Panc1 (cell line): ENCODE measurements at regions not wholly inside any gene's neighbourhood (a gene's known extent, or its start where the extent isn't known, plus 50 kb on each side); places are given as distances from the start of the nearest gene placed in this dataset.

Source experiments
- ATAC-seq: fragments of 200-7000 bp; cut with Tn5 transposase; 2 replicates; pipeline ENCODE4 v1.9.1; 2020; ENCODE audit warnings: mild to moderate bottlenecking, moderate library complexity
- BruUV-seq: library from RNA; stranded (reverse); fragments of 400-500 nt; replicated peaks from 2 replicates; lab custom pipeline; 2021; lab: Mats Ljungman, UMichigan
- CTCF ChIA-PET: fragments of 300-600 bp; sonication (Branson Sonifier 250); formaldehyde crosslinking; loops from one replicate; lab custom pipeline; 2022; ENCODE audit warnings: antibody characterized with exemption; lab: Charles Lee
- POLR2A ChIA-PET: fragments of 300-600 bp; sonication (Branson Sonifier 250); formaldehyde crosslinking; loops from one replicate; lab custom pipeline; 2022; ENCODE audit warnings: antibody characterized with exemption; lab: Charles Lee
- DNase-seq: peaks from one replicate; pipeline ENCODE4 v3.0.0-alpha.2; 2010; ENCODE audit warnings: low read depth, low spot score
- H3K27ac ChIP-seq: 2 replicates; pipeline ENCODE4 v1.5.1; 2011; ENCODE audit warnings: mild to moderate bottlenecking, low read length, inconsistent platforms
- H3K27me3 ChIP-seq: fragments of 200-500 bp; sonication (Bioruptor generic); 2 replicates; pipeline ENCODE4 v1.6.0; 2014; ENCODE audit warnings: low read length, inconsistent platforms; ENCODE audit not compliant: control insufficient read depth, insufficient read depth
- H3K36me3 ChIP-seq: fragments of 200-500 bp; sonication (Bioruptor generic); 2 replicates; pipeline ENCODE4 v1.5.1; 2014; ENCODE audit warnings: inconsistent platforms, mild to moderate bottlenecking, low read length, moderate library complexity; ENCODE audit not compliant: control insufficient read depth, insufficient read depth
- H3K4me1 ChIP-seq: 2 replicates; pipeline ENCODE4 v1.5.1; 2011; ENCODE audit warnings: inconsistent platforms, mild to moderate bottlenecking, low read length, moderate library complexity; ENCODE audit not compliant: control insufficient read depth, insufficient read depth
- H3K4me3 ChIP-seq, 2 experiments: 2 replicates each; pipeline ENCODE4 v1.5.1; 2011 to 2012; ENCODE audit warnings: low read depth in 2 of 2, low read length in 2 of 2, mild to moderate bottlenecking in 2 of 2, inconsistent platforms in 1 of 2, moderate library complexity in 1 of 2
- H3K9me3 ChIP-seq: fragments of 200-500 bp; sonication (Bioruptor generic); 2 replicates; pipeline ENCODE4 v1.5.1; 2014; ENCODE audit warnings: low read depth, mild to moderate bottlenecking, inconsistent platforms, low read length, moderate library complexity; ENCODE audit not compliant: control insufficient read depth, insufficient read depth
- POLR2AphosphoS5 ChIP-seq: IDR thresholded peaks from 2 replicates; pipeline ENCODE4 v1.6.1; 2012; ENCODE audit warnings: mild to moderate bottlenecking, low read depth, low read length, moderate library complexity
- SIN3A ChIP-seq: IDR thresholded peaks from 2 replicates; pipeline ENCODE4 v1.6.1; 2012; ENCODE audit warnings: low read depth, mild to moderate bottlenecking, low read length, moderate library complexity, borderline replicate concordance; ENCODE audit not compliant: insufficient read depth
- TCF7L2 ChIP-seq: IDR thresholded peaks from 2 replicates; pipeline ENCODE4 v1.6.1; 2011; ENCODE audit warnings: mild to moderate bottlenecking, low read depth, low read length, inconsistent platforms
- in situ Hi-C: cut with HindIII; loops from 2 replicates; pipeline ENCODE4 v1.10.0; 2016; ENCODE audit warnings: low sequenced_read_pairs, low pct_unique_long_range_greater_than_20kb
- intact Hi-C: fragments of 100-400 bp; cut with micrococcal nuclease; formaldehyde crosslinking; loops from one replicate; pipeline ENCODE4 v1.10.0; 2022; ENCODE audit not compliant: unreplicated experiment
- TF ChIP-seq, protein P1 (sequence below), 2 experiments: IDR thresholded peaks; 2 replicates each; pipeline ENCODE4 v1.6.1; 2011 to 2012; ENCODE audit warnings: low read depth in 2 of 2, control low read depth in 1 of 2, low read length in 1 of 2, mild to moderate bottlenecking in 1 of 2, moderate library complexity in 1 of 2; ENCODE audit not compliant: insufficient read depth in 1 of 2
- TF ChIP-seq, protein P2 (sequence below): fragments of 450-650 bp; IDR thresholded peaks from 2 replicates; pipeline ENCODE4 v1.5.1; 2017; ENCODE audit warnings: mild to moderate bottlenecking

DNA sequence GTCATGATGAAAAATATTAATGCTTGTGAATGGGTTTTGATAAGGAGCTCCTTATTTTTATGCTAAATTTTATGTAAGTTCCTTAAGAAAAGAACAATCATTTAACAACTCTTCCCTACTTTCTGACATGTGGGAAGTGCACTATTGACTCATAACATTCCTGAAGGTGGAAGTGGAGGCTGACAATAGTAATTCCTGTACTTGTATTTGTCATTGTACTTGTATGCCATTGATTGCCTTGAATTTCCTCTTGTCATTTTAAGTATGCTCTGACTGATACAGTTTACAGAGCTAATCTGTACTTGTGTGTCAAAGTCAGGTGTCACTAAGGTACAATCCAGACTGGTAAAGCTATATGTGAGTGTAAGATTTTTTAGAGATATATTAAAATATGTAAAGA lies 440.0 kb downstream of the SLC16A7 start:
- no peak overlapping the region for H3K27ac ChIP-seq
- CTCF ChIA-PET, result no interaction called here
- BruUV-seq, result no TSS peak
- no peaks in the 10 kb centered on the region for H3K27me3 ChIP-seq
- TF ChIP-seq POLR2AphosphoS5 (no peak), TCF7L2 (no peak), SIN3A (no peak)
- TF ChIP-seq, protein P1, sequence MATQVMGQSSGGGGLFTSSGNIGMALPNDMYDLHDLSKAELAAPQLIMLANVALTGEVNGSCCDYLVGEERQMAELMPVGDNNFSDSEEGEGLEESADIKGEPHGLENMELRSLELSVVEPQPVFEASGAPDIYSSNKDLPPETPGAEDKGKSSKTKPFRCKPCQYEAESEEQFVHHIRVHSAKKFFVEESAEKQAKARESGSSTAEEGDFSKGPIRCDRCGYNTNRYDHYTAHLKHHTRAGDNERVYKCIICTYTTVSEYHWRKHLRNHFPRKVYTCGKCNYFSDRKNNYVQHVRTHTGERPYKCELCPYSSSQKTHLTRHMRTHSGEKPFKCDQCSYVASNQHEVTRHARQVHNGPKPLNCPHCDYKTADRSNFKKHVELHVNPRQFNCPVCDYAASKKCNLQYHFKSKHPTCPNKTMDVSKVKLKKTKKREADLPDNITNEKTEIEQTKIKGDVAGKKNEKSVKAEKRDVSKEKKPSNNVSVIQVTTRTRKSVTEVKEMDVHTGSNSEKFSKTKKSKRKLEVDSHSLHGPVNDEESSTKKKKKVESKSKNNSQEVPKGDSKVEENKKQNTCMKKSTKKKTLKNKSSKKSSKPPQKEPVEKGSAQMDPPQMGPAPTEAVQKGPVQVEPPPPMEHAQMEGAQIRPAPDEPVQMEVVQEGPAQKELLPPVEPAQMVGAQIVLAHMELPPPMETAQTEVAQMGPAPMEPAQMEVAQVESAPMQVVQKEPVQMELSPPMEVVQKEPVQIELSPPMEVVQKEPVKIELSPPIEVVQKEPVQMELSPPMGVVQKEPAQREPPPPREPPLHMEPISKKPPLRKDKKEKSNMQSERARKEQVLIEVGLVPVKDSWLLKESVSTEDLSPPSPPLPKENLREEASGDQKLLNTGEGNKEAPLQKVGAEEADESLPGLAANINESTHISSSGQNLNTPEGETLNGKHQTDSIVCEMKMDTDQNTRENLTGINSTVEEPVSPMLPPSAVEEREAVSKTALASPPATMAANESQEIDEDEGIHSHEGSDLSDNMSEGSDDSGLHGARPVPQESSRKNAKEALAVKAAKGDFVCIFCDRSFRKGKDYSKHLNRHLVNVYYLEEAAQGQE (IDR thresholded peaks at IDR 0.05; ENCODE audit: insufficient read depth in 1 of 2, low read depth in 2 of 2, low read length in 1 of 2), result no peak
- TF ChIP-seq, protein P2, sequence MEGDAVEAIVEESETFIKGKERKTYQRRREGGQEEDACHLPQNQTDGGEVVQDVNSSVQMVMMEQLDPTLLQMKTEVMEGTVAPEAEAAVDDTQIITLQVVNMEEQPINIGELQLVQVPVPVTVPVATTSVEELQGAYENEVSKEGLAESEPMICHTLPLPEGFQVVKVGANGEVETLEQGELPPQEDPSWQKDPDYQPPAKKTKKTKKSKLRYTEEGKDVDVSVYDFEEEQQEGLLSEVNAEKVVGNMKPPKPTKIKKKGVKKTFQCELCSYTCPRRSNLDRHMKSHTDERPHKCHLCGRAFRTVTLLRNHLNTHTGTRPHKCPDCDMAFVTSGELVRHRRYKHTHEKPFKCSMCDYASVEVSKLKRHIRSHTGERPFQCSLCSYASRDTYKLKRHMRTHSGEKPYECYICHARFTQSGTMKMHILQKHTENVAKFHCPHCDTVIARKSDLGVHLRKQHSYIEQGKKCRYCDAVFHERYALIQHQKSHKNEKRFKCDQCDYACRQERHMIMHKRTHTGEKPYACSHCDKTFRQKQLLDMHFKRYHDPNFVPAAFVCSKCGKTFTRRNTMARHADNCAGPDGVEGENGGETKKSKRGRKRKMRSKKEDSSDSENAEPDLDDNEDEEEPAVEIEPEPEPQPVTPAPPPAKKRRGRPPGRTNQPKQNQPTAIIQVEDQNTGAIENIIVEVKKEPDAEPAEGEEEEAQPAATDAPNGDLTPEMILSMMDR, result no peak
- no peaks in the 10 kb centered on the region for H3K4me1 ChIP-seq
- in situ Hi-C loops (no loop called here), intact Hi-C loops (no loop called here)
- H3K36me3 ChIP-seq, result no peaks in the 10 kb centered on the region
- DNase-seq (no peak), ATAC-seq (no peak)
- no peaks in the 10 kb centered on the region for H3K9me3 ChIP-seq
- POLR2A ChIA-PET, result no interaction called here
- no peak overlapping the region for H3K4me3 ChIP-seq

DNA sequence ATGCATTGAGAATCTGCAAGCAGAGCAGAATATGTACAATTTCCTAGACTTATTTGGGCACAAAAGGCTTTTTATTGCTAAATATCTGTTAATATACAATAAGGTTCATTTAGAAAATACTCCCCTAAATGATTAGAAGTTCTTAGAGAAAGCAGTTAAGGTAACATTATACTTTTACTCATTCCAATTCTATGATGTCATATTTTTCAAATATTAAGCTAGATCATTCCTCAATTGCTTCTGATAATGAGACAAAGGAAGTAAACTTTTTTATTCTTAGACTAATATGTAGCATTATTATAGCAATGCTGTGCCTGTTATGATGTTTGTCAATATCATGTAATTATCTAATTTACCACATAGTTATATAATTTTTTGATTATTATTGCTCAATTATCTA lies 447.0 kb downstream of the SLC16A7 start:
- no TSS peak for BruUV-seq
- in situ Hi-C loops (no loop called here), intact Hi-C loops (no loop called here)
- CTCF ChIA-PET, result interaction anchor here (0.8 kb wide), 1 partner anchor 36 kb away, joined by 4 read pairs; no protein-coding TSS in a partner anchor
- Histone ChIP-seq H3K4me3 (no peak overlapping the region), H3K4me1 (no peaks in the 10 kb centered on the region), H3K36me3 (no peaks in the 10 kb centered on the region), H3K9me3 (no peaks in the 10 kb centered on the region), H3K27ac (no peak overlapping the region), H3K27me3 (no peaks in the 10 kb centered on the region)
- ATAC-seq (no peak), DNase-seq (no peak)
- POLR2A ChIA-PET, result no interaction called here
- TF ChIP-seq, protein P1 (IDR thresholded peaks at IDR 0.05; ENCODE audit: insufficient read depth in 1 of 2, low read depth in 2 of 2, low read length in 1 of 2), result no peak
- TF ChIP-seq TCF7L2, result no peak
- TF ChIP-seq, protein P2, result no peak
- TF ChIP-seq POLR2AphosphoS5, result no peak
- no peak for TF ChIP-seq SIN3A
